Activated naive CD4-positive, alpha-beta T cell treated with anti-CD3 and anti-CD28 coated beads for 36 hours (primary cell): ENCODE measurements at regions not wholly inside any gene's neighbourhood (a gene's known extent, or its start where the extent isn't known, plus 50 kb on each side); places are given as distances from the start of the nearest gene placed in this dataset.
"Not testable (repeated sequence)": the region's sequence is repeated elsewhere in the genome, so short reads cannot be mapped to it uniquely, and the experiment has no call there.

Source experiments
- CTCF ChIA-PET: fragments of 350-600 bp; sonication (Branson Sonifier 250); formaldehyde crosslinking; loops from one replicate; lab custom pipeline; 2021; ENCODE audit warnings: antibody characterized with exemption; lab: Charles Lee
- DNase-seq: peaks from one replicate; pipeline ENCODE4 v3.0.0-alpha.2; 2020
- H3K27ac Mint-ChIP-seq: one replicate; pipeline ENCODE4 v1.8.0; 2021; ENCODE audit warnings: mild to moderate bottlenecking, mixed read lengths
- H3K27me3 Mint-ChIP-seq: one replicate; pipeline ENCODE4 v1.8.0; 2021; ENCODE audit warnings: low read depth, mixed read lengths
- H3K36me3 Mint-ChIP-seq: one replicate; pipeline ENCODE4 v1.8.0; 2021; ENCODE audit warnings: low read depth, mixed read lengths
- H3K4me1 Mint-ChIP-seq: one replicate; pipeline ENCODE4 v1.8.0; 2021; ENCODE audit warnings: low read depth, mixed read lengths
- H3K4me3 Mint-ChIP-seq: one replicate; pipeline ENCODE4 v1.8.0; 2021; ENCODE audit warnings: mild to moderate bottlenecking, moderate library complexity, mixed read lengths
- H3K9me3 Mint-ChIP-seq: one replicate; pipeline ENCODE4 v1.8.0; 2021; ENCODE audit warnings: mixed read lengths
- intact Hi-C: fragments of 100-400 bp; cut with micrococcal nuclease; formaldehyde crosslinking; loops from one replicate; pipeline ENCODE4 v1.15.1; 2023

GRCh38 chr2:83826577-83826976, 632.5 kb downstream of the SUCLG1 start:
- Mint-ChIP-seq H3K27ac (no peak overlapping the region), H3K4me1 (no peaks in the 10 kb centered on the region), H3K9me3 (no peaks in the 10 kb centered on the region), H3K27me3 (peaks cover 8% of the 10 kb centered on the region), H3K4me3 (no peak overlapping the region), H3K36me3 (no peaks in the 10 kb centered on the region)
- no peak for DNase-seq
- CTCF ChIA-PET = no interaction called here
- intact Hi-C loops = loop anchor here (10.0 kb wide), 1 partner anchor 478 kb away; no protein-coding TSS in a partner anchor

- Mint-ChIP-seq H3K4me3 (no peak overlapping the region), H3K9me3 (no peaks in the 10 kb centered on the region), H3K27me3 (peaks cover 8% of the 10 kb centered on the region), H3K27ac (no peak overlapping the region), H3K36me3 (no peaks in the 10 kb centered on the region), H3K4me1 (no peaks in the 10 kb centered on the region)
- DNase-seq = no peak
- CTCF ChIA-PET = no interaction called here
- intact Hi-C loops = loop anchor here (10.0 kb wide), 1 partner anchor 482 kb away; no protein-coding TSS in a partner anchor
These were observed 635.9 kb downstream of the SUCLG1 start for GRCh38 chr2:83823229-83823628.

GRCh38 chr2:83817511-83817910, 641.6 kb downstream of the SUCLG1 start:
- intact Hi-C loops = no loop called here
- Mint-ChIP-seq H3K36me3 (no peaks in the 10 kb centered on the region), H3K4me1 (no peaks in the 10 kb centered on the region), H3K9me3 (no peaks in the 10 kb centered on the region), H3K27me3 (no peaks in the 10 kb centered on the region), H3K4me3 (no peak overlapping the region), H3K27ac (no peak overlapping the region)
- DNase-seq = no peak
- CTCF ChIA-PET = no interaction called here

- H3K4me3 Mint-ChIP-seq = no peak overlapping the region
- H3K9me3 Mint-ChIP-seq = no peaks in the 10 kb centered on the region
- H3K4me1 Mint-ChIP-seq = no peaks in the 10 kb centered on the region
- CTCF ChIA-PET = no interaction called here
- DNase-seq = no peak
- no peaks in the 10 kb centered on the region for H3K27me3 Mint-ChIP-seq
- no peak overlapping the region for H3K27ac Mint-ChIP-seq
- H3K36me3 Mint-ChIP-seq = no peaks in the 10 kb centered on the region
- intact Hi-C loops = no loop called here
These were observed 650.2 kb downstream of the SUCLG1 start for GRCh38 chr2:83808878-83809277.

GRCh38 chr2:83802604-83803003, 656.5 kb downstream of the SUCLG1 start:
- DNase-seq = no peak
- Mint-ChIP-seq H3K9me3 (no peaks in the 10 kb centered on the region), H3K27ac (no peak overlapping the region), H3K4me3 (no peak overlapping the region), H3K27me3 (peaks cover 3% of the 10 kb centered on the region), H3K36me3 (no peaks in the 10 kb centered on the region), H3K4me1 (no peaks in the 10 kb centered on the region)
- intact Hi-C loops = no loop called here
- CTCF ChIA-PET = no interaction called here

GRCh38 chr2:83795777-83796176, 663.3 kb downstream of the SUCLG1 start:
- no peak overlapping the region for H3K27ac Mint-ChIP-seq
- no peaks in the 10 kb centered on the region for H3K4me1 Mint-ChIP-seq
- intact Hi-C loops = no loop called here
- no peaks in the 10 kb centered on the region for H3K9me3 Mint-ChIP-seq
- no peak for DNase-seq
- H3K36me3 Mint-ChIP-seq = no peaks in the 10 kb centered on the region
- H3K27me3 Mint-ChIP-seq = peaks cover 3% of the 10 kb centered on the region
- CTCF ChIA-PET = no interaction called here
- H3K4me3 Mint-ChIP-seq = no peak overlapping the region

- H3K36me3 Mint-ChIP-seq = not testable (repeated sequence)
These were observed 668.6 kb downstream of the SUCLG1 start for GRCh38 chr2:83790467-83790866.

GRCh38 chr2:83789674-83790073, 669.4 kb downstream of the SUCLG1 start:
- intact Hi-C loops, H3K4me1 Mint-ChIP-seq, H3K9me3 Mint-ChIP-seq, H3K27me3 Mint-ChIP-seq, H3K4me3 Mint-ChIP-seq, DNase-seq, CTCF ChIA-PET, H3K27ac Mint-ChIP-seq, H3K36me3 Mint-ChIP-seq: not testable (repeated sequence)

More at GRCh38 chr2:83790467-83790866, 668.6 kb downstream of the SUCLG1 start:
- intact Hi-C loops, H3K4me3 Mint-ChIP-seq, DNase-seq, H3K27me3 Mint-ChIP-seq, H3K4me1 Mint-ChIP-seq, H3K27ac Mint-ChIP-seq, H3K9me3 Mint-ChIP-seq, CTCF ChIA-PET: not testable (repeated sequence)

GRCh38 chr2:83788938-83789566, 670.0 kb downstream of the SUCLG1 start:
- H3K4me3 Mint-ChIP-seq, intact Hi-C loops, DNase-seq, CTCF ChIA-PET, H3K36me3 Mint-ChIP-seq, H3K4me1 Mint-ChIP-seq, H3K27me3 Mint-ChIP-seq, H3K27ac Mint-ChIP-seq, H3K9me3 Mint-ChIP-seq: not testable (repeated sequence)

GRCh38 chr2:83787189-83787588, 671.9 kb downstream of the SUCLG1 start:
- Mint-ChIP-seq H3K4me1 (no peaks in the 10 kb centered on the region), H3K36me3 (no peaks in the 10 kb centered on the region), H3K27me3 (no peaks in the 10 kb centered on the region), H3K9me3 (no peaks in the 10 kb centered on the region), H3K27ac (no peak overlapping the region), H3K4me3 (no peak overlapping the region)
- no peak for DNase-seq
- intact Hi-C loops = no loop called here
- CTCF ChIA-PET = no interaction called here

GRCh38 chr2:83786140-83786539, 672.9 kb downstream of the SUCLG1 start:
- CTCF ChIA-PET = no interaction called here
- Mint-ChIP-seq H3K27me3 (no peaks in the 10 kb centered on the region), H3K4me1 (no peaks in the 10 kb centered on the region), H3K27ac (no peak overlapping the region), H3K9me3 (peaks cover 6% of the 10 kb centered on the region), H3K4me3 (no peak overlapping the region), H3K36me3 (no peaks in the 10 kb centered on the region)
- no peak for DNase-seq
- intact Hi-C loops = no loop called here

GRCh38 chr2:83784947-83785346, 674.1 kb downstream of the SUCLG1 start:
- DNase-seq = no peak
- Mint-ChIP-seq H3K27me3 (no peaks in the 10 kb centered on the region), H3K4me1 (no peaks in the 10 kb centered on the region), H3K4me3 (no peak overlapping the region), H3K9me3 (peaks cover 6% of the 10 kb centered on the region), H3K27ac (no peak overlapping the region), H3K36me3 (no peaks in the 10 kb centered on the region)
- CTCF ChIA-PET = no interaction called here
- intact Hi-C loops = no loop called here

GRCh38 chr2:83784315-83784714, 674.8 kb downstream of the SUCLG1 start:
- H3K4me3 Mint-ChIP-seq = no peak overlapping the region
- CTCF ChIA-PET = no interaction called here
- H3K36me3 Mint-ChIP-seq = no peaks in the 10 kb centered on the region
- H3K27me3 Mint-ChIP-seq = no peaks in the 10 kb centered on the region
- no peak overlapping the region for H3K27ac Mint-ChIP-seq
- intact Hi-C loops = no loop called here
- no peaks in the 10 kb centered on the region for H3K4me1 Mint-ChIP-seq
- H3K9me3 Mint-ChIP-seq = peaks cover 6% of the 10 kb centered on the region
- no peak for DNase-seq
